Suppressor macrophage treated with lipopolysaccharide for 1 hour (primary cell): ENCODE measurements at regions not wholly inside any gene's neighbourhood (a gene's known extent, or its start where the extent isn't known, plus 50 kb on each side); places are given as distances from the start of the nearest gene placed in this dataset.
"Not testable (repeated sequence)": the region's sequence is repeated elsewhere in the genome, so short reads cannot be mapped to it uniquely, and the experiment has no call there.

Experiments
- DNase-seq, 3 donors: peaks; one replicate each; pipeline ENCODE4 v3.0.0-alpha.2; 2020 to 2022

GRCh38 chr1:223952801-223953200 lies 107.1 kb upstream of the TP53BP2 start:
- DNase-seq: not testable (repeated sequence)

DNA sequence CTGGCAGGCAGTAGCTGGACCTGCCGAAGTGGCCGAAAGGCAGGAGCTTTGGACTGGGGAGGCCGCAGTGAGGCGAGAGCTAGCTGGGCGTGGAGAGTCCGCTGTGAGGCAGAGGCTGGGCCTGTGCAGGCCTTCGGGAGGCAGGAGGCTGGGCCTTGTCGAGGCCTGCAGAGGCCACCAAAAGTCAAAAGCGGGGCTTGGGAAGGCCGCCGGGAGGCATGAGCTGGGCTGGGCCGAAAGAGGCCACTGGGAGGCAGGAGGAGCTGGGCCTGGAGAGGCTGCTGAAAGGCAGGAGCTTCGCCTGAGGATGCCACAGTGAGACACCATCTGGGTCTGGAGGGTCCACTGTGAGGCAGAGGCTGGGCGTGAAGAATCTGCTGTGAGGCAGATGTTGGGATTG lies 105.8 kb upstream of the TP53BP2 start:
- DNase-seq: not testable (repeated sequence)

GRCh38 chr1:223949944-223950343 lies 104.2 kb upstream of the TP53BP2 start:
- DNase-seq: not testable (repeated sequence)

- DNase-seq: not testable (repeated sequence)
Measured at GRCh38 chr1:223948041-223948440, 102.3 kb upstream of the TP53BP2 start.

DNA sequence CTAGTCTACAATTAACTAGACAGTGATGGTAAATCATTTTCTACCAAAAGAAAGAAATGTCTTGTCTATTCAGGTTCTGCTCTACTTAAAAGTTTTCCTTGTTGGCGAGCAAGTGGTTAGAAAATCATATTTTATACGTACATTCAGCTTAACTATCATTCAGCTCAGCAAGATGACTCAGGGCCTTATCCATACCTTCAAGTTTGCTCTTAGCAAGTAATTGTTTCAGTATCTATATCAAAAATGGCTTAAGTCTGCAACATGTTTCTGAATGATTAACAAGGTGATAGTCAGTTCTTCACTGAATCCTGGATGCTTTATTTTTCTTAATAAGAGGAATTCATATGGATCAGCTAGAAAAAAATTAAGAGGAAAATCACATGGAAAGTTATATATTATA lies 90.8 kb upstream of the TP53BP2 start:
- not testable (repeated sequence) for DNase-seq

- not testable (repeated sequence) for DNase-seq
Measured at GRCh38 chr1:223931476-223931875, 85.7 kb upstream of the TP53BP2 start.

DNA sequence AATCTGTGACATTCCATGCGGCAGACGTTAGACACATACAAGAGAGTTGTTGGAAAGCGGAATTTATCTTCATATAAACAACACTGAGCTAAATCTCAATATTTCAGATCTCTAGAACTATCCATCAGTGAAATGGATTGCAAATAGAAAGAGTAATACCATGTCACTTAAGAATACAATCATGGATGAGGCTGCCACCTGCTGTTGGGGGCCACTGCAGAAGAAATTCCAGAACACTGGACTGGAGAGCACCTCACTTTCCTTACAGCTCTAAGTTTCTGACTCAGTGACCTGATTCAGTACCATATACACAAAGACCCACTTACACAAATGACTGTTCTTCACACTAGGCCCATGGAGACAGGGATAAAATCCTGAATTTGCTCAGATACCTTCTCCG lies 75.1 kb upstream of the TP53BP2 start:
- not testable (repeated sequence) for DNase-seq

GRCh38 chr1:223915476-223915875 lies 69.7 kb upstream of the TP53BP2 start:
- DNase-seq: not testable (repeated sequence)

- peak; percentile 26 to 30 (median 27) for DNase-seq
Measured at GRCh38 chr1:223913715-223914114, 68.0 kb upstream of the TP53BP2 start.

DNA sequence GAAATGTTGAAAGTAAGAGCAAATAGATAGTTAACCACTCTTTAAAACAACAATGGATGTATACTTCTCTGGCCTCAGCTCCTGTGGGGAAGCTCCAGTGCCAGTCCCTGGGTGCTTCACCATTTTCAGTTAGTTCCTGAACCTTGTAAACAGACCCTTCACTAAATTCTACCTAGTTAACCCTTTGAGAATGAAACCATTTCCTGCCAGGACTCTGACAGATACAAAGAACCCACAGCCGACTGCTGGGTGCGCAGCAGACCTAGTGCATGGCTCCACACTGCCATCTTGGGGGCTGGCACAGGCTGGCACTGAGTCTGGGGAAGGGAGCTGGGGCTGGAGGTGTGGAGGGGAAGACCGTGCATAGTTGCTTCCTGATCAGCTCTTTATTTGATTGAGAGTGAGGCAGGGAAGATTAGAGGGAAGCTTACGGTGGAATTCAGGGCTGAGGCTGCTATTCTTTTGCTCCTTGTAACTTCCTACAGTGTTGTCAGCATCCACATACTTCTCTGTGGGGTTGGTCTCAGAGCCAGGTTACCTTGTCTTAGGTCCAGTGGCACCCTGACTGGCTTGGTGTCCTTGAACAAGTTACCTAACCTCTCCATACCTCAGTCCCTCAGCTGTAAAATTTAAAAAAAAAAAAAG lies 62.3 kb upstream of the TP53BP2 start:
- DNase-seq: not testable (repeated sequence)

GRCh38 chr1:223903221-223903620 lies 57.5 kb upstream of the TP53BP2 start:
- not testable (repeated sequence) for DNase-seq

GRCh38 chr1:223899775-223900174 lies 54.0 kb upstream of the TP53BP2 start:
- not testable (repeated sequence) for DNase-seq

DNA sequence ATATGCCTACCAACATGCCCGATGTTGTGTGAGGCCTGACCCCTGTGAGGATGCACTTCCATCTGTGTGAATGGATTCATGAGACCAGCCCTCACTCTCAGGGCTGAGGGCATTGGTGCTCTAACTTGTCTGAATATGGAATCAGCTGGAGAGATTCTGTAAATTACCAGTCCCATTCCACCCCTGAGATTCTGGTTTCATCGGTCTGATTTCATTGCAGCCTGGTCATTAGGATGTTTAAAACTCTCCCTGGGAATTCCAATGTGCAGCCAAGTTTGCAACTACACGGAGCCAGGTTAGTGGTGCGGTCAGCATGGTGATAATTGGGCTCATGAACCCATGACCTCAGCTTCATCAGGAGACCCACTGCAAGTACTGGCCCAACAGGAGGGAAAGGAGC lies 51.4 kb upstream of the TP53BP2 start:
- DNase-seq: not testable (repeated sequence)

GRCh38 chr1:223895950-223896349 lies 50.2 kb upstream of the TP53BP2 start:
- not testable (repeated sequence) for DNase-seq
